PFSK-1 (cell line): ENCODE measurements at regions not wholly inside any gene's neighbourhood (a gene's known extent, or its start where the extent isn't known, plus 50 kb on each side); places are given as distances from the start of the nearest gene placed in this dataset.

Source experiments
- FOXP2 ChIP-seq: optimal IDR thresholded peaks from 2 replicates; pipeline ENCODE3; 2011; ENCODE audit warnings: borderline replicate concordance, control low read depth, inconsistent platforms; ENCODE audit not compliant: insufficient read depth; ENCODE audit errors: extremely low read length, extremely low read depth
- POLR2AphosphoS5 ChIP-seq: IDR thresholded peaks from 2 replicates; pipeline ENCODE4 v1.6.1; 2012; ENCODE audit warnings: low read depth, mild to moderate bottlenecking, control low read depth, low read length, moderate library complexity
- SIN3A ChIP-seq: IDR thresholded peaks from 2 replicates; pipeline ENCODE4 v1.6.1; 2012; ENCODE audit warnings: mild to moderate bottlenecking, low read length, moderate library complexity, borderline replicate concordance; ENCODE audit not compliant: insufficient read depth
- TAF1 ChIP-seq: IDR thresholded peaks from 2 replicates; pipeline ENCODE4 v1.6.1; 2012; ENCODE audit warnings: low read length, control low read depth, borderline replicate concordance; ENCODE audit not compliant: insufficient read depth
- TF ChIP-seq, protein P1 (sequence below), 2 experiments: IDR thresholded peaks; 2 replicates each; pipeline versions ENCODE4 v1.6.1 to v1.8.0; 2011 to 2012; ENCODE audit warnings: low read depth in 2 of 2, low read length in 2 of 2, control low read depth in 1 of 2, inconsistent platforms in 1 of 2, mild to moderate bottlenecking in 1 of 2, moderate library complexity in 1 of 2; ENCODE audit not compliant: insufficient read depth in 1 of 2

DNA sequence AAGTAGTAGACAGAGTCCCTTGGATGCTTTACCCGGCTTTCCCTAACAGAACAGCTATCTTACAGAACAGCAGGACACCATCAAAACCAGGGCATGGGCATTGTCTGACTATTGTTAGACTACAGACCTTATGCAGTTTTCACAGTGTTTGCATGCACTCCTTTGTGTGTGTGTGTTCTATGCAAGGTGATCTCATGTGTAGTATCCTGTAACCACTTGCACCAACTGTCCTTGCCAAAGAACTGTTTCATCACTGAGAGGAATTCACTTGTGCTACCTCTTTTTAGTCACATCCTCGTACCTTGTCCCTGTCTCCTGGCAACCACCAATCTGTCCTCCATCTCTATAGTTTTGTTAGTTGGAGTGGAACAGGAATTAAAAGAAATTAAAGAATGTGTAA, 183.6 kb upstream of the PZP start:
- TF ChIP-seq SIN3A: no peak
- TF ChIP-seq FOXP2: no peak
- TF ChIP-seq, protein P1, sequence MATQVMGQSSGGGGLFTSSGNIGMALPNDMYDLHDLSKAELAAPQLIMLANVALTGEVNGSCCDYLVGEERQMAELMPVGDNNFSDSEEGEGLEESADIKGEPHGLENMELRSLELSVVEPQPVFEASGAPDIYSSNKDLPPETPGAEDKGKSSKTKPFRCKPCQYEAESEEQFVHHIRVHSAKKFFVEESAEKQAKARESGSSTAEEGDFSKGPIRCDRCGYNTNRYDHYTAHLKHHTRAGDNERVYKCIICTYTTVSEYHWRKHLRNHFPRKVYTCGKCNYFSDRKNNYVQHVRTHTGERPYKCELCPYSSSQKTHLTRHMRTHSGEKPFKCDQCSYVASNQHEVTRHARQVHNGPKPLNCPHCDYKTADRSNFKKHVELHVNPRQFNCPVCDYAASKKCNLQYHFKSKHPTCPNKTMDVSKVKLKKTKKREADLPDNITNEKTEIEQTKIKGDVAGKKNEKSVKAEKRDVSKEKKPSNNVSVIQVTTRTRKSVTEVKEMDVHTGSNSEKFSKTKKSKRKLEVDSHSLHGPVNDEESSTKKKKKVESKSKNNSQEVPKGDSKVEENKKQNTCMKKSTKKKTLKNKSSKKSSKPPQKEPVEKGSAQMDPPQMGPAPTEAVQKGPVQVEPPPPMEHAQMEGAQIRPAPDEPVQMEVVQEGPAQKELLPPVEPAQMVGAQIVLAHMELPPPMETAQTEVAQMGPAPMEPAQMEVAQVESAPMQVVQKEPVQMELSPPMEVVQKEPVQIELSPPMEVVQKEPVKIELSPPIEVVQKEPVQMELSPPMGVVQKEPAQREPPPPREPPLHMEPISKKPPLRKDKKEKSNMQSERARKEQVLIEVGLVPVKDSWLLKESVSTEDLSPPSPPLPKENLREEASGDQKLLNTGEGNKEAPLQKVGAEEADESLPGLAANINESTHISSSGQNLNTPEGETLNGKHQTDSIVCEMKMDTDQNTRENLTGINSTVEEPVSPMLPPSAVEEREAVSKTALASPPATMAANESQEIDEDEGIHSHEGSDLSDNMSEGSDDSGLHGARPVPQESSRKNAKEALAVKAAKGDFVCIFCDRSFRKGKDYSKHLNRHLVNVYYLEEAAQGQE (IDR thresholded peaks at IDR 0.05; ENCODE audit: insufficient read depth in 1 of 2, low read depth in 2 of 2, low read length in 2 of 2): no peak
- TF ChIP-seq TAF1: no peak
- no peak for TF ChIP-seq POLR2AphosphoS5

DNA sequence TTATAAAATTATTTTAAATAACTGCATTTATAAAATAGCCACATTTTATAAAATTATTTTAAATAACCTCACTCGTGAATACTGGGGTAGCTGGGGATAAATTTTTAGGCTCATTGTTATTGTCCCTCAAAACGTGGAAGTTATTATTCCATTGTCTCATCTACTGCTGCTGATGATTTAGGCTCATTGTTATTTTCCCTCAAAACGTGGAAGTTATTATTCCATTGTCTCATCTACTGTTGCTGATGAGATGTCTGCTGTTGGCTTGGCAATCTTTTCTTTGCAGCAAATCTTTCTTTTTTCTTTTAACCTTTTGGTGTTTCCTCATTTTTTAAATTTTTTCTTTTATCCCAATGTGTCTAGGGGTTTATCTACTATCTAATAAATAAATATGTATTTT, 182.6 kb upstream of the PZP start:
- no peak for TF ChIP-seq POLR2AphosphoS5
- TF ChIP-seq SIN3A: no peak
- no peak for TF ChIP-seq FOXP2
- TF ChIP-seq TAF1: no peak
- TF ChIP-seq, protein P1 (IDR thresholded peaks at IDR 0.05; ENCODE audit: insufficient read depth in 1 of 2, low read depth in 2 of 2, low read length in 2 of 2): no peak

DNA sequence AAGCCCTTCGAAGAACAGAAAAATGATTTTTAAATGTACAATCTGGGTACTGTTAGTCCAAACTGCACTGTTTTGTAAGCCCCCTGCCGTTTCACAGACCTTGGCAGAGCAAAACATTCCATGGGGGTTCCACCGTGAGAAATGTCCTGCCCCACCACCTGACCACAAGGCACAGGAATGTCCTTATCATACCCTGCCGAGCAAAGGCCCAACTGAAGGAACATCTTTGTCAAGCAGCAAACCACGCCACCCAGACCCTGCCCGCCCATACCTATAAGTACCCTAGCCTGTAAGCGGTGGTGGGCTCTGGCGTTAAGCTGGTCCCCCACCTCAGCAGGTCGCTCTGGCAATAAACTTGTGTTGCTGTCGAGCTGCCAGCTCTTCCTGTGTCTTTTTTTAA, 181.6 kb upstream of the PZP start:
- TF ChIP-seq SIN3A: no peak
- TF ChIP-seq FOXP2: no peak

DNA sequence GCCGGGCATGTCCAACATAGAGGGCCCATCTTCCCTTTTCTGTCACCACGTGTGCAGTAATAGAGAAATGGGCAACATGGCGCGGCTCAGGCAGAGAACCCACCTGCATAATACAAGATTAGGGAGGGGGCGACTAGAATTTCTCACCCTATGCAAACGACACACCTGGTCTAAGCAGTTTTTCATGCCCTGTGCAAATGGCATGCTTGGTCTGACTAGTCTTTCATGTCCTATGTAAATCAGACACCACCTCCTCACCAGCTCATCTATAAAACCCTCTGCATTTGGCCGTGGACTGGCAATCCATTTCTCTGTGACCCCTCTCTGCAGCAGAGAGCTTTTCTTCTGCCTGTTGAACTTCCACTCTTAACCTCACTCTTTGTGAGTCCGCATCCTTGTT, 180.2 kb upstream of the PZP start:
- TF ChIP-seq SIN3A: no peak
- TF ChIP-seq POLR2AphosphoS5: no peak
- TF ChIP-seq, protein P1 (IDR thresholded peaks at IDR 0.05; ENCODE audit: insufficient read depth in 1 of 2, low read depth in 2 of 2, low read length in 2 of 2): no peak
- no peak for TF ChIP-seq FOXP2
- TF ChIP-seq TAF1: no peak

DNA sequence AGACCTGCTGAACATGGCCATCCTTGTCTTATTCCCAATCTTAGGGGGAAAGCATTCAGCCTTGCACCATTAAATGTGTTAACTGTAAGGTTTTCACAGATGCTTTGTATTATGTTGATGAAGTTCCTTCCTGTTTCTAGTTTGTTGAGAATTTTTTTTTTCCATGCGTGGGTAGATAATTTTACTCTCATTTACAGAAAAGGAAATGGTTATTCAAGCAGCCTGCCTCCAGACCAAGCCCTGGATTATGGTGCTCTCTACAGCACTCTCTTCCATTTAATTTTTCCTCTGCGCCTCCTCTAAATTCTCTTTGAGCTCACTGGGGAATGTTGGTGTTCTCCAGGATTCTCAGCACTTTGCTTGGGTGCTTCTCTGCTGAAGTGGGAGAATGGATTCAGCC, 179.3 kb upstream of the PZP start:
- TF ChIP-seq, protein P1 (IDR thresholded peaks at IDR 0.05; ENCODE audit: insufficient read depth in 1 of 2, low read depth in 2 of 2, low read length in 2 of 2): no peak
- TF ChIP-seq SIN3A (no peak), POLR2AphosphoS5 (no peak), TAF1 (no peak), FOXP2 (no peak)

DNA sequence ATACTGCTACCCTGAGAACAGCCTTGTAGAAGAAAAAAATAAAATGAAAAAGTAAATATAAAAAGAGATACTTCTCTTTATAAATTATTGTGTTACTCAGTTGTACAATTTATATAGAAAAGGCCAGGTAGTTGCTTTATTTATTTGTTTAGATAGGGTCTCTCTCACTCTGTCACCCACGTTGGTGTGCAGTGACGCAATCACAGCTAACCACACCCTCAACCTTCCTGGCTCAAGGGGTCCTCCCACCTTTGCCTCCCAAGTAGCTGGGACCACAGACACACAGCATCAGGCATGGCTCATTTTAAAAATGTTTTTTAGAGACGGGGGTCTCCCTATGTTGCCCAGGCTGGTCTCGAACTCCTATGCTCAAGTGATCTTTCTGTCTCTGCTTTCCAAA, 175.4 kb upstream of the PZP start:
- no peak for TF ChIP-seq TAF1
- TF ChIP-seq, protein P1 (IDR thresholded peaks at IDR 0.05; ENCODE audit: insufficient read depth in 1 of 2, low read depth in 2 of 2, low read length in 2 of 2): no peak
- TF ChIP-seq POLR2AphosphoS5: no peak
- TF ChIP-seq SIN3A: no peak
- TF ChIP-seq FOXP2: no peak
